COLO829 (cell line): ENCODE measurements at regions not wholly inside any gene's neighbourhood (a gene's known extent, or its start where the extent isn't known, plus 50 kb on each side); places are given as distances from the start of the nearest gene placed in this dataset.
"Not testable (repeated sequence)": the region's sequence is repeated elsewhere in the genome, so short reads cannot be mapped to it uniquely, and the experiment has no call there.

Experiments
- DNase-seq: peaks from one replicate; pipeline ENCODE4 v3.0.0; 2012; ENCODE audit warnings: low spot score

DNA sequence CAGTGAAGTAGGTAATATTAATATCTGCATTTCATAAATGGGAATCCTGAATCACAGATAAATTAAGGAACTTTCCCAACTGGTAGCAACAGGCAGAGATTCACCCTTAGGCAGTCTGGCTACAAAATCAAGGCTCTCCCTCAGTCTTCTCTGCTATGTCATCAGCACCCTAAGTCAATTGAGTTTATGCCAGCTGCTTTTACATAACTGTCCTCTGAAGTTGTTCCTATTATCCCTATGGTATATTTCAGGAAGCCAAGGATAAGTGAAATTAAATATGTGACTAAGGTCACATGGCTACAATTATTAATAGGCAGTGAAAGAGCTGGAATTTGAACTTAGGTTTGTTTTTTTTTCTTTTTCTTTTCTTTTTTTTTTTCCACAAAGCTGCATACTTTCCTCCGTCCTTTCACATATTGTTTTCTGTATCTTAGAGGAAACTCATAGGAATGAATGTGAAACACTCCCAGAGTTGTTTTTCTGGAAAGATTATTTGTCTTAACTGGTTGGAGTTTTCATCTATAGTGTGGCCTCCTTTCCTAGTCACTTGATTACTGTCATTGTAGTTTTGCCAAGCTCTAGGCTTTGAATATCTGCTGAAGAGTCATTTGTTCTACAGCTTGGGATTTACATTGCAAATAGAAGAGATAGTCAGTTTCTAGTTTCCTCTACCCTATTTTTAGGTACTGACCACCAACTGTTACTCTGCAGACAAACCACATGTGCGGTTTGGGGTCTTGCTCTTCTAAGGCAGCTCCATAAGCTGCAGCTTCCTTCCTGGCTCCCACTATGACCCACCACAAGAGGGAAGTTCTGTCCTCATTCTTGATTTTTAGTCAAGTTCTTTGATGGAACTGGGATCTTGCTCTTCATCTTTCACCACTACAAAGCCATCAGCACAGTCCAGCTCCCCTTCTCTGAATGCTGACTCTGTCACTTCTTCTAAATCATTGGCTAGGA lies 338.0 kb upstream of the KIAA1217 start:
- DNase-seq = no peak

DNA sequence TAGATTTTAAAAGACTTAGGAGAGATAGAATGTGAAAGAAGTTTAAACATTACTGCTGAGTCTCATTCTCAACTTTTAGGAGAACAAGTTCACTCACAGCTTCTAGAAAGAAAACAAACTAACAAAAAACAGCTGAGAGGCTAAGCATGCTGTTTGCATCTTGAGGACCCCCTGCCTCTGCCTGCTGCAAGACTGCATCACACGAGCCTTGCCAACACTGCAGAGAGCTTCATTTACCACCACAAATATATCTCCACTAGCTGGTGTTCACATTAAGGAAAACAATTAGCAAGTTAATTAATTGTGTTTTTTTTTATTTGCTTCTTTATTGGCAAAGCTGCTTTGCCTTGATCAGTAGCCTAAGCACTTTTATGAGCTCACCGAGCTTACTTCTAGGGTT lies 336.6 kb upstream of the KIAA1217 start:
- DNase-seq = no peak

DNA sequence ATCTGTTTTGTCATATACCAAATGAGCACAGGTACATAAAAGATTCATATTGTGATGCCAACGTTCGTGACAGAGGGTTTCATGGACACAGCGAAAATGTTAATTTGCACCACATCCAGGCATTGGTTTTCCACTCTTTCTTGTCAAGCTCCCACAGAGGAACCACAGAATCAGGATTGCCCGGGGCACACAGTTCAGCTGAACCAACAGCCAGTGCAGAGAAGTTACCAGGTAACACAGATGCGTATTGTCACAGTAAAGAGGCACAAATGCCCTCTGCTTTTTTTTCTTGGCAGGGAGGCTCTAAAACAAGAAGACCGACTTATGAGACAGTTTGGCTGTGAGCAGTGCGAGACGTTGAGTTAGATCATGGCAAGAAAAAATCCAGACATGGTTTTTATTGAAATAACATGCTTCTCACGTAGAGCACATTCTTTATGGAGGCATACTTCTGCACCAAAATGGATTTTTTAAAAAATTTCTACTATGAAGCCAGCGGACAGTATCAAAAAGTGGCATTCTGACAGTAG lies 331.1 kb upstream of the KIAA1217 start:
- DNase-seq = no peak

DNA sequence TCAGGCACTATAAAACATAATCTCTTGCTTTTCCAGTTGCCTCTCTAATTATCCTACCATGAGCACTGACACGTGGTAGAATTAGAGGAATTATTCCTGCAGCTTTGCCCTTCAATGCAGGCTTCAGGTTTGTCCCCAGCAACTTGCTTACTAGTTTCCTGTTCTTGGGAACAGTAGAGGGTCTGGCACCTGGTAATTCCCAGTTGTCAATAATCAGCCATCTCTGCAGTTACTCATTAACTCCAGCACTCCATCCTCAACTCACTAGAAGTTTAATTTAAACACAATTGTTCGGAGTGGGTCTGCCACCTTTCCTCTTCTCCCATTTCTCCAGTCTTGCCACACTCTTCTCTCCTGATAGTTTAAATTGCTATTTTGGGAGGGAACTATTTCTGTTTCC lies 324.3 kb upstream of the KIAA1217 start:
- no peak for DNase-seq

DNA sequence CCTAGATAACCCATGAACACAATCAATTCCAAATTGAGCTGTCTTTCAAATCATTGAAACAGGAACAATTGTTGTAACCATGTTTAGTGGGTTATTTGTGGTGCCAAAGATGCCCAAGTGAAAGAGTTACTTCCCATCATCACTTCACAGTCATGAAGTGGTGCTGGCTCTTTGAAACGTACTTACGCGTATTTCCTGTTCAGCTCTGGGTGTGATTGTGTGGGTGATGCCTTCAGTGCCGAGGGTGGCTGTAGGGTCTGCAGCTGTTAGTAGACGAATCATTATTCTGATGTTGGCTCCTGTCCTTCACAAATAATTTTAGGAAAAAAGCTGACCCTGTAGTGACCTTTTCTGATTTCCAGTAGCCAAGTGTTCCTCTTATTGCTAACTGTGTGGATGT lies 323.1 kb upstream of the KIAA1217 start:
- no peak for DNase-seq

DNA sequence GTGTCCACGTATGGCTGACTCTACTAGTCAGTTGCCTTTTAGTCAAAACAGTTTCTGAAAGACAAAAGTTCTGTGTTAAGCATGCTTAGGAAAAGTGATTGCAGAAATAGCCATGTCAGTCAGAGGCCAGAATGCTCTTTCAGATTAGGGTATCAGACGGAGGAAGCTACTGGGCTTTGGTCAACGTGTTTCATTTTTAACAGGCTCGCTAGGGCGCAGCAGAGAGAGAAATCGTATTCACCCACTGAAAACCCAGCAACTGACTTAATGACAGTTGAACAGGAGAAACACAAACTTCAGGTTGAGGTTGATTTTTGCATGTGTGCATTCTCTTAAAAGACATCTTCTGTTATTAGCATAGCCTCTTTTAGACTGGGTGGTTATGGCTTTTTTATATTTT lies 322.6 kb upstream of the KIAA1217 start:
- DNase-seq = no peak

DNA sequence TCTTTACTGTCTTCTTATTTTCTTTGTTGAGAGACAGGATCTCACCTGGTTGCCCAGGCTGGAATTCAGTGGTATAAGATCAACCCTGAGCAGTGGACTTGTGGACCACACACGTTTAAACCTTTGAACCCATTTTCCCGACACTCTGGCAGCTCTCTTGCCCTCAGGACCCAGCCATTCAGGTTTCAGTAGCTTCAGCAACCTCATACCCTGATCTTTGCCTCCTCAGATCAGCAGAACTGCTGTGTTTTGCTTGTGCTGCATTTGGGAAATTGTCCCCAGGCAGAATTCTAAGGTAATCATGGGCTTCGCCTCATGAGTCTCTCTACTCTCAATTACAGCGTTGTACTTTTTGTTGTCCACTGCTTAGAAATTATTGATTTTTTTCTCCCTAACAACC lies 317.6 kb upstream of the KIAA1217 start:
- DNase-seq = no peak

DNA sequence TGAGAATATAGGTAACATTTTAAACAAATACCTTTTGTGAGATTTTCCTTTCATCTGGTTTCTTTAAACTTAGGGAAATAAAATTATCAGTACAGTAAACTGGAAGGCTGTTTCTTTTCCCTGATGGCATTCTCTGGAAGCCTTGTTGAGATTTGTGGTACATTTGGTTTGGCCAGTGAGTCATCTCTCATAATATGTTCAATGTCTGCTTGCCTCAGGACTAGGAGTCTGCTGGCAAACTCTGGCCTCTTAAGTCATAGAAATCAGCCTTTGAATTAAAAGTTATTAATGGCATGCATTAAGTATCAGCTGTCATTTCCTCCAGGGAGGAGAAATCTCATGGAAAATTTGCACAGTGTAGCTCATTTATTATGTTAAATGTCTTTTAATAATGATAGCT lies 316.6 kb upstream of the KIAA1217 start:
- peak; percentile 3 for DNase-seq

DNA sequence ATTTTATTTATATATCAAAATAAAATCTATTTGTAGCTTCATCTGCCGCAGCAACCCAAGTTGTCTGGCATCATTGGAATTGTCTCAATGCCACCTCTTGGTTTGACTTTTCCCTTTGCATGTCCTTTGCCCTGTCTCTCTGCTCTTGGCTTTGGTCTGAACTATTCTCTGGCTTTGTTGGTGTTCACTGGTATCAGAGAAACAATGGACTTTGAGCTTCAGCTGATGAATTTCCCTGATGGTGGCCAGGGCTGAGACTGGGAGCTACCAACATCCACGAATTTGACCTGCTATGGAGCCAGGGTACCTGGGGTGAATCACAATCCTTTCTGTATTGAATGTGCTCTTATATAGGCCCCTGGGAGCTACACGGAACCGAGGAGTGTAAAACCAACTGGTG lies 311.7 kb upstream of the KIAA1217 start:
- DNase-seq = no peak

DNA sequence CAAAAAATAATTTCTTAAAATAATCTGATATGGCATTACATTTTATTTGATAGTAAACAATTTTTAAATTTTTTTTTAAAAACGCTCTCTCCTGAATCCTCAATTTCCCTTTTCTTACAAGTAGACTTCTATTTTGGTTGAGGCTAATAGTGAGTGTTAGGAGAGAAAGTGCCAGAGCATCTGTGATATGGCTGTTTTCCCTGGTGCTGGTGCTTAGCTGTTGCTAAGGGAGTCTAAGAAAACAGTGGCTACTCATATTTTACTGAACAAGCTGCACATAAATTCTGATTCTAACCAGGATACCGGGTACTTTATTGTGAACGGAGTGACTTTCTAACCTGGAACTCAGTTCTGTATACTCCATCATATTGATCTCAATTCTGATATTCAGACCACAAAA lies 311.1 kb upstream of the KIAA1217 start:
- DNase-seq = no peak

DNA sequence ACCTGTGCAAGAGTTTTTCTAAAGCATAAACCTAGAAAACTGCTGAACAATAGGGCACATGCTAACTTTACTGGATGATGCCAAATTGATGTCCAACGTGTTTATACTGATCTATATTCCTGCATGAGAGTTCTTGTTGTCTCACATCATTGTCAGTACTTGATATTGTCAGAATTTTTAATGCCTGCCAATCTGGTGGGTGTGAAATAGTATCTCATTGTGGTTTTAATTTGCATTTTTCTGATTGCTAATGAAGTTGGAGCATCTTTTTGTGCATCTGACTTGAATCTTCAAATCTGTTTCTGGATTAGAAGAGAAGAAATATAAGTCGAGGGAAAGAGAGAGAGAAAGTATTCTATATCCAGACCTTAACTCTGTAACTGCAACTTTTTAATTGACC lies 309.8 kb upstream of the KIAA1217 start:
- no peak for DNase-seq

DNA sequence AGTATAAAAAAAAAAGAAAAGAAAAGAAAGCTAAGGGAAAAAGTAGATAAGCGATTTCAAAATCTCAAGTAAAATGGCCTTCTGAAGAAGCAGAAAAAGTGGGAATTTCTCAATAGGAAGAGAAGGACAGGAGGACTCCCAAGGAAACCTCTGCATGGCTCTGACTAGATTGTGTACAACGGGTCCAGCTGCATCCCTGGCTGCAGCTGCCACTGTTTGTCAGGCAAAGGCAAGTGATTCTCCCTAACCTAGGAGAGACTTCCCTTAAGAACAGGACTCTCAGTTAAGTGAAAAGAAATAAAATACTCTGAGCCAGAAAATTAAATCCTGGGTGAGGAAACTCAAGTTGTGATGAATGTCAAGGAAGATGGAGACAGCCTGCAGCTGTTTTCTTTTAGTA lies 298.6 kb upstream of the KIAA1217 start:
- no peak for DNase-seq

DNA sequence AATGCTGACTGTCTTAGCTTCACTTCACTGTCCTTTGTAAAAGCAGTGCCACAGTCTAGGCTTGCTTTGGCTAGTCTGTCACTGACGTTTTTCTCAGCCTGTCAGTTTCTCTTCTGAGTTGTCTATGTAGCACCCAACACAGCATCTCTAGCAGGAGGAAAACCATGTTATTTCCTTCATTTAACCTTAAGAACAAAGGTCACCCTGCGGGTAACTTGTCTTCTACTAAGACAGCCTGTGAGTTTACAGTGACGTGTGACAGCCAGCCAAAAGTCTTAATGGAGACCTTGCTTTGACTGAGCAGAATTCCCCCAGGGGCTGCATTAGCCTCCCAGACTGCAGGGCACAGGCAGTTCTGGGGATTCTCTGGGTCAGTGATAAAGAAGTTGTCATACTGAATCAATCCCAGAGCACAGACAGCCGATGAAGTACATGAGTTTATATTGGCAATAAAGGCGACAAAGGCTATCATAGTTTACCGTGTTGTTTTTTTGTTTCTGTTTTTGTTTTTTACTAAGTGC lies 296.0 kb upstream of the KIAA1217 start:
- DNase-seq = no peak

DNA sequence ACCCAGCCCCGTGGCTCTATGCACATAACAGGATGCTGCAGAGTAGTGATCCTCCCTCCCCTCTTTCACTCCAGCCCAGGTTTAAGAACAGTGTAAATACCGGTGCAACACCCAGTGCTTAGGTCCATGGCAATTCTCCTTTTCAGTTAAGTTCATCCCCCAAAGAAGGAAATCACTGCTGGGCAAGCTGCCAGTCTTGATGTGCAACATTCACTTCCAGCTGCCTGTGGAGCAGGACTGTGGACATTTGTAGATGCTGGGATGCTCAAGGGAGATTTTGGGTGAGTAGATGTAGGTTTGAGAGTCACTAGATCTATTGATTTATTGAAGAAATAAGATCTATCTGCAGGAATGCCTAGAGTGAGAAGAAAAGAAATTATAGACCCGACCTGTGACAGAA lies 294.3 kb upstream of the KIAA1217 start:
- no peak for DNase-seq

DNA sequence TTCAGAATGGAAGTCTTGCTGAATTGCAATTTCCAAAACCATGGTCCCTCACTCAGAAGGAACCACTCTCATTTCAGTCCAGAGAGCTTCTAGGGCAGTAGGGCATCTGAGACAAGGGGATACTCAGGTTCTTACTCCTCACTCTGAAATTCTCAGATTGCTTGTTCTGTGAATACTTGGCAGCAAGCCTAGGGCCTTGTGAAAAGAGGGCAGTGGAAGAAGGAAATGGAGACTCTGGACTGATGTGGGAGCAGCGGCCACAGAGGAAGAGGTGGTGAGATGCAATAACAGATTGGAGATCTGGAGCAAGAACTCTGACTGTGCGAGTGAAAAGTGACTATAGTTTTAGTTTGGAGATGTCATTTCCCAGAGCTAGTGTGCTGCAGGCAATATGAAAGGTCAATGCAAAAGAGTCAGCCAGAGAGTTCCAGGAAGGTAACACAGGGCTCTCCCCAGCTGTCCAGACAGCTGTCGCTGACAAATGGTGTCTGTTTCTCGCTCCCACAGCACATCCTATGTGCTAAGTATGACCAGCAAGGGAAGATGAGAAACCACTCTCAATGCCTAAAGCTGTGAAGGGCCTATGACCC lies 291.6 kb upstream of the KIAA1217 start:
- no peak for DNase-seq

DNA sequence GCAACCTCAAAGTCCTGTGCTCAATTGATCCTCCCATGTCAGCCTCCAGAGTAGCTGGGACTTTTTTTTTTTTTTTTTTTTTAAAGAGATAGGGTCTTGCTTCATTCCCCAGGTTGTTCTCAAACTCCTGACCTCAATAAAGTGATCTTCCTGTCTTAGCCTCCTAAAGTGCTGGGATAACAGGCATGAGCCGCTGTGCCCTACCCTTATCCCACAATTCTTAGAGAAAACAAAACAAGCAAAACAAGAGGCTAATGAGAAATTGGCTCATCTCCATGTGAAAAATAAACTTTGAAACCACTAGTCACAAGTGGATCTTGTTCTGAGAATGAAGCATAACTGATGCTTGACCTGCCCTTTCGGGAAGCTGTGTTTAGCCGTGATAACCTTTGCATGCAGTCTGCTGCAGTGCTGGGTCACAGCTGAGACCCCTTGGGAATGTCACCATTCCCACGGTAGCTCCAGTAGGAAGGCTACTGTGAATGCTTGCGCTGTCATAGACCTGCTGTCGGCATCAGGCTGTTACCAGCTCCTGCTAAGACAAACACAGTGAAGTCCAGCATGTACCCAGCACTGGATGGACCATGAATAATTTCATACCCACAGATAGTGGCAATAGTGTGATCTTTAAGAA lies 290.7 kb upstream of the KIAA1217 start:
- DNase-seq = no peak

DNA sequence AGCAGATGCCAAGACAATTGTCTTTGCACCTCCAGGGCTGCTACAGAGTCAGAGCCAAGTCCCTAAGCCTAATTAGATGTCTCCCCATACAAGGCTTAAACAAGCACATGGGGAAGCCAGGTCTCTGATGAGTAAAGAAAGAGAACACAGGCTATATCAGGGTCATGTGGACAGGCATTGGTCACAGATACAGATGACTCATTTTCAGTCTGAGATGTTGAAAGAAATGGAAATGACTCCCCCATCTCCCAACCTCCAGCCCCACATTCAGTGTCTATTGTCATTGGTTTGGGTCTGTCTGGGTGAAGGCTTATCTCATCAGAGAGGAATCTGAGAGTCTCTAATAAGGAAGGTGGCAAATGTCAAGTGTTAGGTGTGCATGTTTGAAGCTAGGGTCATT lies 290.1 kb upstream of the KIAA1217 start:
- no peak for DNase-seq

DNA sequence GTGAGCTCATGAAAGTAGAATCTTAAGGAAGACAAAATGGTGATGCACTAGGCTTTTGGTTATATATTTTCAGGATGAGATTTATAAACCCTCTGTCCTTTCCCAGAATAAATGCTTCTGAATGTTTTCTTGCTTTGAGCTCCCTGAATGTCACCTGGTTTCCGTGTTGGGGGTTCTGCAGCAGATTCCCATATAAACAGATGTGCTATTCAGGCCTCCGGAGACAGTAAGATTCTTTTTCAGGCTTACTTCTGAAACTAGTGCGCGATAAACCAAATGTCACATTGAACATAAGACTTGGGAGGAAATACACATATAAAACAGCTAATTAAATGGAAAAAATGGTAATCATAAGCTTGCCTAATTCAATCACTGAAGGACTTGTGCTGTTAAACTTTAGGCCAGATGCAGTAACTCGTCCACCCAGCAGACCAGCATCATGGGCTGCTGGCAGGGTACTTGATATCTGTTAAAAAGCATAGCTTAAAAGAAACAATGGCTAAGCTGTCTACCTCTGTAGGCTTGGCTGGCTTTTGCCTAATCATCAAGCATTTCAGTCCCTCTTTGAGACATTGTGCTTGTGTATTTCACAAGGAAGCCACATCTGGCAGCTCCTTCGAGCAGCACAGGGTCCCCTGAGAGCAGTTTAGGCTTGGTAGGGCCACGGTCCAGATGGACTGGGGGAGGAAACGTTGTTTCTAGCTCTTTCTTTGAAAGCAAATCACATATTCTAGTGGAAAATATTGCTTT lies 281.2 kb upstream of the KIAA1217 start:
- no peak for DNase-seq

DNA sequence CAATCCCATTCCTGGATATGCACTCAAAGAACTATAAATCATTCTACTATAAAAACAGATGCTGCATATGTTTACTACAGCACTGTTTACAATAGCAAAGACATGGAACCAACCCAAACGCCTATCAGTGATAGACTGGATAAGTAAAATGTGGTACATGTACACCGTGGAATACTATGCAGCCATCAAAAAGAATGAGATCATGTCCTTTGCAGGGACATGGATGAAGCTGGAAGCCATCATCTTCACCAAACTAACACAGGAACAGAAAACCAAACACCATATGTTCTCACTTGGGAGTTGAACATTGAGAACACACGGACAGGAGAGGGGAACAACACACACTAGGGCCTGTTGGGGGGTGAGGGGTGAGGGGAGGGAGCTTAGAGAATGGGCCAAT lies 274.9 kb upstream of the KIAA1217 start:
- not testable (repeated sequence) for DNase-seq

DNA sequence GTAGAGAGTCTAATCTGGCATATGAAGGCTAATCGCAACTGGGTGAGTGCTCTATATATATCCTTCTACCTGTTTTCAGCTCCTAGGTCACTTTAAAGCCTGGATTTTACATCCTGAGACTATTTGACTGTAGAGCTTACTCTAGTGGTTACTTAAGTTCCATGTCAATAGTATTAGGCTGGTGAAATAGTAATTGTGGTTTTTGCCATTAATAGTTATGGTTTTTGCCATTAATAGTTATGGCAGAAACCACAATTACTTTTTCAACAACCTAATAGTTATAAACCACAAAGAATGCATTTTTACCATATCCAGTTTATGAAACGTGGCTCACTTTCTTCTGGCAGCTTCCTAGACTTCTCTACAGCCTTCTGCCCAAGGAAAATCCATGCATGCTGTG lies 263.1 kb upstream of the KIAA1217 start:
- DNase-seq = no peak

DNA sequence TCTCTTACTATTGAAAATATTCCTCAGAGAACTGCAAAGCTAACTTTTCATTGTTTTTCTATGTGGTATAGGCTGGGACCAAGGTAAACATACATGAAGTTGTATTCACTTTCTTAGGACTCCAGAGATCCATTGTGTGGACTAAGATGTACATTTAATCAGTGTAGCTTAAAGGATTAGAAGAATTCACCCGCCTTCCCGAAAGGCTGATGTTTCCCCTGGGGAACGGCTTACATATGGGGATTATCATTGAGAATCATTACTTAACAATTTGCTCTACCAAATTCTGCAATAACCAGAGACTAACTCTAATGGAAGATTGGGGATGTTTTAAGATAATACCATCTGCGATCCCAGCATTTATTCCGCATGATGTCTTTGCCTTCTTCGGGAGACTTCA lies 257.1 kb upstream of the KIAA1217 start:
- no peak for DNase-seq
